OCI-LY7 (cell line): ENCODE measurements at regions not wholly inside any gene's neighbourhood (a gene's known extent, or its start where the extent isn't known, plus 50 kb on each side); places are given as distances from the start of the nearest gene placed in this dataset.

Experiments
- BruUV-seq: library from RNA; stranded (reverse); fragments of 400-500 nt; replicated peaks from 2 replicates; lab custom pipeline; 2021; lab: Mats Ljungman, UMichigan
- CTCF ChIA-PET: fragments of 300-600 bp; sonication (Branson Sonifier 250); formaldehyde crosslinking; loops from one replicate; lab custom pipeline; 2022; ENCODE audit warnings: antibody characterized with exemption; ENCODE audit not compliant: unreplicated experiment; lab: Charles Lee
- POLR2A ChIA-PET: fragments of 300-600 bp; sonication (Branson Sonifier 250); formaldehyde crosslinking; loops from one replicate; lab custom pipeline; 2022; ENCODE audit warnings: antibody characterized with exemption; lab: Charles Lee
- DNase-seq: peaks from one replicate; pipeline ENCODE4 v3.0.0-alpha.2; 2015; ENCODE audit warnings: low spot score
- H2AFZ ChIP-seq: fragments of 200-600 bp; sonication (generic), shearing (Covaris generic); 2 replicates; pipeline ENCODE4 v1.6.1; 2014; ENCODE audit warnings: mild to moderate bottlenecking, antibody characterized with exemption, low read length, moderate library complexity
- H3K27ac ChIP-seq: fragments of 200-600 bp; sonication (generic); 2 replicates; pipeline ENCODE4 v1.5.1; 2014; ENCODE audit warnings: mixed run types, low read depth, mild to moderate bottlenecking, moderate library complexity, low read length, inconsistent platforms; ENCODE audit not compliant: poor library complexity, severe bottlenecking
- H3K36me3 ChIP-seq: fragments of 200-600 bp; sonication (generic); 2 replicates; pipeline ENCODE4 v1.6.1; 2014; ENCODE audit warnings: mild to moderate bottlenecking, antibody characterized with exemption, low read length, moderate library complexity, mixed read lengths; ENCODE audit not compliant: insufficient read depth
- H3K4me1 ChIP-seq: fragments of 200-600 bp; sonication (generic); 2 replicates; pipeline ENCODE4 v1.5.1; 2014; ENCODE audit warnings: mild to moderate bottlenecking, low read length; ENCODE audit not compliant: insufficient read depth, poor library complexity, severe bottlenecking
- H3K4me2 ChIP-seq: fragments of 200-600 bp; sonication (generic); 2 replicates; pipeline ENCODE4 v1.6.1; 2014; ENCODE audit warnings: mild to moderate bottlenecking, low read length
- H3K4me3 ChIP-seq: fragments of 200-600 bp; sonication (generic); 2 replicates; pipeline ENCODE4 v1.5.1; 2014; ENCODE audit warnings: mild to moderate bottlenecking, low read depth, low read length; ENCODE audit not compliant: poor library complexity, severe bottlenecking
- H3K79me2 ChIP-seq: fragments of 200-600 bp; sonication (generic); 2 replicates; pipeline ENCODE4 v1.6.1; 2016; ENCODE audit warnings: low read depth, mild to moderate bottlenecking, low read length, moderate library complexity, mixed read lengths; ENCODE audit not compliant: insufficient read depth
- H3K9me2 ChIP-seq: fragments of 200-600 bp; sonication (generic); 2 replicates; pipeline ENCODE4 v1.6.1; 2016; ENCODE audit warnings: mild to moderate bottlenecking, low read length, mixed read lengths; ENCODE audit not compliant: insufficient read depth
- H3K9me3 ChIP-seq: fragments of 200-600 bp; sonication (generic); 2 replicates; pipeline ENCODE4 v1.6.1; 2014; ENCODE audit warnings: mild to moderate bottlenecking, mixed run types, low read length, mixed read lengths
- H4K20me1 ChIP-seq: fragments of 200-600 bp; sonication (generic); 2 replicates; pipeline ENCODE4 v1.6.1; 2014; ENCODE audit warnings: mild to moderate bottlenecking, antibody characterized with exemption, low read length, moderate library complexity, mixed read lengths; ENCODE audit not compliant: insufficient read depth
- EZH2phosphoT487 ChIP-seq: fragments of 200-600 bp; sonication (generic); IDR thresholded peaks from 2 replicates; pipeline ENCODE4 v1.6.1; 2018; ENCODE audit warnings: low read depth, borderline replicate concordance, mild to moderate bottlenecking, mixed run types, antibody characterized with exemption, low read length, moderate library complexity, mixed read lengths
- intact Hi-C: fragments of 100-400 bp; cut with micrococcal nuclease; formaldehyde crosslinking; loops from one replicate; pipeline ENCODE4 v1.10.0; 2022; ENCODE audit not compliant: unreplicated experiment
- TF ChIP-seq, protein P1 (sequence below): fragments of 200-600 bp; sonication (generic); conservative IDR thresholded peaks from 2 replicates; pipeline ENCODE4 v1.5.1; 2014; ENCODE audit warnings: mild to moderate bottlenecking, antibody characterized with exemption, low read length, moderate library complexity, mixed read lengths

DNA sequence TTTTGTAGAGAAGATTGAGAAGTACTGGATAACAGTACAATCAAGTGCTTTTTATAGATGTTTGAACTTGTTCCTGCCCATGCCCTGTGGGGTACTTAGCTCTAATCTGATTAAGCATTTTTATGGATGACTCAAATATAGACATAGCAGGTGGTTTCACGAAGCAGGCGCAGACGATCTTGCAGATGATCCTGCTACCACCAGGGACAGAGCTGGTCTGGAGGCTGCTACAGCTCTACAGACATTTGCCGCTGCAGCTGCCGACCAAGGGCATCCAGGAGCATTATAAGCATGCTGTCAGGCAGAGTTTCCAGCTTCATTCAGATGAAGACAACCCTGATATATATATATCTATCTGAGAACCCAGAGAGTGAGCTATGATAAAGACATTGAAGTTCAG lies 650.4 kb downstream of the NXPH1 start:
- Histone ChIP-seq H3K9me3 (no peaks in the 10 kb centered on the region), H3K4me2 (no peak overlapping the region), H3K36me3 (no peaks in the 10 kb centered on the region), H4K20me1 (no peaks in the 10 kb centered on the region), H3K4me3 (no peak overlapping the region), H3K9me2 (no peaks in the 10 kb centered on the region), H2AFZ (no peak overlapping the region), H3K4me1 (no peaks in the 10 kb centered on the region), H3K79me2 (no peaks in the 10 kb centered on the region), H3K27ac (no peak overlapping the region)
- DNase-seq = no peak
- intact Hi-C loops = no loop called here
- CTCF ChIA-PET = no interaction called here
- BruUV-seq = no TSS peak
- POLR2A ChIA-PET = interaction anchor here (0.6 kb wide), 1 partner anchor 926 kb away, joined by 4 read pairs; no protein-coding TSS in a partner anchor
- TF ChIP-seq, protein P1, sequence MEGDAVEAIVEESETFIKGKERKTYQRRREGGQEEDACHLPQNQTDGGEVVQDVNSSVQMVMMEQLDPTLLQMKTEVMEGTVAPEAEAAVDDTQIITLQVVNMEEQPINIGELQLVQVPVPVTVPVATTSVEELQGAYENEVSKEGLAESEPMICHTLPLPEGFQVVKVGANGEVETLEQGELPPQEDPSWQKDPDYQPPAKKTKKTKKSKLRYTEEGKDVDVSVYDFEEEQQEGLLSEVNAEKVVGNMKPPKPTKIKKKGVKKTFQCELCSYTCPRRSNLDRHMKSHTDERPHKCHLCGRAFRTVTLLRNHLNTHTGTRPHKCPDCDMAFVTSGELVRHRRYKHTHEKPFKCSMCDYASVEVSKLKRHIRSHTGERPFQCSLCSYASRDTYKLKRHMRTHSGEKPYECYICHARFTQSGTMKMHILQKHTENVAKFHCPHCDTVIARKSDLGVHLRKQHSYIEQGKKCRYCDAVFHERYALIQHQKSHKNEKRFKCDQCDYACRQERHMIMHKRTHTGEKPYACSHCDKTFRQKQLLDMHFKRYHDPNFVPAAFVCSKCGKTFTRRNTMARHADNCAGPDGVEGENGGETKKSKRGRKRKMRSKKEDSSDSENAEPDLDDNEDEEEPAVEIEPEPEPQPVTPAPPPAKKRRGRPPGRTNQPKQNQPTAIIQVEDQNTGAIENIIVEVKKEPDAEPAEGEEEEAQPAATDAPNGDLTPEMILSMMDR = no peak
- TF ChIP-seq EZH2phosphoT487 = no peak

DNA sequence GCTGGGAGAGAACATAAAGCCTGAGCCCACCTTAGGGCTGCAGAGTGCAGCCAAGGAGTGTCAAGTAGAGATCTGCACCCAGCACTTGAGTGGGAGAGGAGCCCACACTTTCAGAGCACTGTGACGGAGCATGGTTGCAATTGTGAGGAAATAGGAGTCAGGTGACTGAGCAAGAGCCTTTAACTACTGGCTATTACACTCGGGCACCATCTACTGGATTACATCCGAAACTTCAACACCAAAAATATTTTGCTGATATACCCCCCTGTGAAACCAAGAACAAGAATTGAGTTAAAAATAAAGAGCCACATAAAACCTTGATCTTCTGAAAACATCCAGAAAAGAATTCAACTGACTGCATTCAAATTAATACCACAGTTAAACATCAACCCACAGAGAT lies 657.9 kb downstream of the NXPH1 start:
- Histone ChIP-seq H3K36me3 (no peaks in the 10 kb centered on the region), H3K4me2 (no peak overlapping the region), H3K9me3 (no peaks in the 10 kb centered on the region), H3K4me1 (no peaks in the 10 kb centered on the region), H3K79me2 (no peaks in the 10 kb centered on the region), H3K27ac (no peak overlapping the region), H4K20me1 (no peaks in the 10 kb centered on the region), H3K4me3 (no peak overlapping the region), H3K9me2 (no peaks in the 10 kb centered on the region), H2AFZ (no peak overlapping the region)
- ChIA-PET CTCF (no interaction called here), POLR2A (interaction anchor here (1.0 kb wide), 1 partner anchor 158 kb away, joined by 3 read pairs; no protein-coding TSS in a partner anchor)
- intact Hi-C loops = loop anchor here (2.0 to 10.0 kb wide), 2 partner anchors 654 to 676 kb away; no protein-coding TSS in a partner anchor
- TF ChIP-seq EZH2phosphoT487 = no peak
- TF ChIP-seq, protein P1 = peak; percentile 63
- no TSS peak for BruUV-seq
- DNase-seq = peak; percentile 14

DNA sequence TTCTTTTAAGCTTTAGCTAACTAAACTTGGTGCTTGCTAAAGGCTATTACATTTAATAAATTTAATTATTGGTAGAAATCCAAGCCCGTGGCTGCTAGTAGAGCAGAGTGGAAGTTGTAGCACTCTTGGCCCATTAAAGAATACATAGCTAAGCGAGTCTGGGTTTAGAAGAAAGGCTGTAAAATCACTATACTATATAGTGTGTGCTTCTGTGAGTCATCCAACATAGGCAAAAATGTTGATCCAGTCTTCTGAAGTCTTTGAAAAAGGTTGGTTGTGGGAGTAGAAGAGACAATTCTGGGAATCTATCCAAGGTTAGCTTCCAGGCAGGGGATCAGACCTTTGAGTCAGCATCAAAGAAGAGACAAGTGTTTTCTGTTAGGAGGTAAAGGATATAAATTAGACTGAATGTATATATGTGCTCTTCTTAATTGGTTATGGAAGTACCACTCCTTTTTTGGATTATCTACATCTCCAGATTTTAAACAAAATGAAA lies 664.2 kb downstream of the NXPH1 start:
- no peaks in the 10 kb centered on the region for H3K36me3 ChIP-seq
- intact Hi-C loops = loop anchor here (10.0 kb wide), 1 partner anchor 683 kb away; no protein-coding TSS in a partner anchor
- H3K4me3 ChIP-seq = no peak overlapping the region
- H3K4me1 ChIP-seq = no peaks in the 10 kb centered on the region
- ChIA-PET POLR2A (interaction anchor here (0.6 kb wide), 1 partner anchor 188 kb away, joined by 3 read pairs; no protein-coding TSS in a partner anchor), CTCF (no interaction called here)
- no peaks in the 10 kb centered on the region for H3K9me3 ChIP-seq
- H3K27ac ChIP-seq = no peak overlapping the region
- TF ChIP-seq, protein P1 = no peak
- no peak for TF ChIP-seq EZH2phosphoT487
- no peaks in the 10 kb centered on the region for H4K20me1 ChIP-seq
- H2AFZ ChIP-seq = no peak overlapping the region
- no peak overlapping the region for H3K4me2 ChIP-seq
- DNase-seq = no peak
- no peaks in the 10 kb centered on the region for H3K79me2 ChIP-seq
- no peaks in the 10 kb centered on the region for H3K9me2 ChIP-seq
- no TSS peak for BruUV-seq
